ENCODE measurements at regions not wholly inside any gene's neighbourhood (a gene's known extent, or its start where the extent isn't known, plus 50 kb on each side); places are given as distances from the start of the nearest gene placed in this dataset.

- TF ChIP-seq, protein P1, sequence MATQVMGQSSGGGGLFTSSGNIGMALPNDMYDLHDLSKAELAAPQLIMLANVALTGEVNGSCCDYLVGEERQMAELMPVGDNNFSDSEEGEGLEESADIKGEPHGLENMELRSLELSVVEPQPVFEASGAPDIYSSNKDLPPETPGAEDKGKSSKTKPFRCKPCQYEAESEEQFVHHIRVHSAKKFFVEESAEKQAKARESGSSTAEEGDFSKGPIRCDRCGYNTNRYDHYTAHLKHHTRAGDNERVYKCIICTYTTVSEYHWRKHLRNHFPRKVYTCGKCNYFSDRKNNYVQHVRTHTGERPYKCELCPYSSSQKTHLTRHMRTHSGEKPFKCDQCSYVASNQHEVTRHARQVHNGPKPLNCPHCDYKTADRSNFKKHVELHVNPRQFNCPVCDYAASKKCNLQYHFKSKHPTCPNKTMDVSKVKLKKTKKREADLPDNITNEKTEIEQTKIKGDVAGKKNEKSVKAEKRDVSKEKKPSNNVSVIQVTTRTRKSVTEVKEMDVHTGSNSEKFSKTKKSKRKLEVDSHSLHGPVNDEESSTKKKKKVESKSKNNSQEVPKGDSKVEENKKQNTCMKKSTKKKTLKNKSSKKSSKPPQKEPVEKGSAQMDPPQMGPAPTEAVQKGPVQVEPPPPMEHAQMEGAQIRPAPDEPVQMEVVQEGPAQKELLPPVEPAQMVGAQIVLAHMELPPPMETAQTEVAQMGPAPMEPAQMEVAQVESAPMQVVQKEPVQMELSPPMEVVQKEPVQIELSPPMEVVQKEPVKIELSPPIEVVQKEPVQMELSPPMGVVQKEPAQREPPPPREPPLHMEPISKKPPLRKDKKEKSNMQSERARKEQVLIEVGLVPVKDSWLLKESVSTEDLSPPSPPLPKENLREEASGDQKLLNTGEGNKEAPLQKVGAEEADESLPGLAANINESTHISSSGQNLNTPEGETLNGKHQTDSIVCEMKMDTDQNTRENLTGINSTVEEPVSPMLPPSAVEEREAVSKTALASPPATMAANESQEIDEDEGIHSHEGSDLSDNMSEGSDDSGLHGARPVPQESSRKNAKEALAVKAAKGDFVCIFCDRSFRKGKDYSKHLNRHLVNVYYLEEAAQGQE (IDR thresholded peaks at IDR 0.05; ENCODE audit: insufficient read depth in 1 of 2, low read depth in 2 of 2, low read length in 2 of 2) = no peak
- TF ChIP-seq POLR2AphosphoS5 (IDR thresholded peaks at IDR 0.05; ENCODE audit: low read depth, low read length) = no peak
- no peak for TF ChIP-seq SIN3A (IDR thresholded peaks at IDR 0.05; ENCODE audit: borderline replicate concordance, insufficient read depth, low read length)
- no peak for TF ChIP-seq TAF1 (IDR thresholded peaks at IDR 0.05; ENCODE audit: borderline replicate concordance, insufficient read depth, low read length)
Measured at GRCh38 chr15:26051761-26052675, 188.9 kb upstream of the ATP10A start.
